HG03571 (cell line): ENCODE measurements at regions not wholly inside any gene's neighbourhood (a gene's known extent, or its start where the extent isn't known, plus 50 kb on each side); places are given as distances from the start of the nearest gene placed in this dataset.

Experiments used
- ATAC-seq: cut with Tn5 transposase; IDR thresholded peaks from one replicate; pipeline ENCODE4 v1.9.1; 2021; ENCODE audit not compliant: unreplicated experiment

- ATAC-seq, result no peak
Observed at GRCh38 chr5:133882389-133882695, 86.1 kb downstream of the C5orf15 start.

- ATAC-seq, result no peak
Observed at GRCh38 chr5:133881576-133882388, 86.6 kb downstream of the C5orf15 start.

- ATAC-seq, result no peak
Observed at GRCh38 chr5:133878236-133878555, 90.2 kb downstream of the C5orf15 start.

GRCh38 chr5:133877351-133878235, 90.8 kb downstream of the C5orf15 start:
- no peak for ATAC-seq

GRCh38 chr5:133876266-133876665, 92.2 kb downstream of the C5orf15 start:
- no peak for ATAC-seq

- no peak for ATAC-seq
Observed at GRCh38 chr5:133875179-133875578, 93.2 kb downstream of the C5orf15 start.

- ATAC-seq, result no peak
Observed at GRCh38 chr5:133873449-133873848, 95.0 kb downstream of the C5orf15 start.

- no peak for ATAC-seq
Observed at GRCh38 chr5:133870661-133871060, 97.8 kb downstream of the C5orf15 start.

GRCh38 chr5:133869519-133870335, 98.7 kb downstream of the C5orf15 start:
- ATAC-seq, result no peak

- no peak for ATAC-seq
Observed at GRCh38 chr5:133868946-133869518, 99.4 kb downstream of the C5orf15 start.

GRCh38 chr5:133867851-133868545, 100.4 kb downstream of the C5orf15 start:
- no peak for ATAC-seq

GRCh38 chr5:133867341-133867740, 101.1 kb downstream of the C5orf15 start:
- ATAC-seq, result no peak

- ATAC-seq, result no peak
Observed at GRCh38 chr5:133866903-133867245, 101.6 kb downstream of the C5orf15 start.

- ATAC-seq, result no peak
Observed at GRCh38 chr5:133866160-133866902, 102.1 kb downstream of the C5orf15 start.

- ATAC-seq, result no peak
Observed at GRCh38 chr5:133865113-133865512, 103.3 kb downstream of the C5orf15 start.

- no peak for ATAC-seq
Observed at GRCh38 chr5:133864711-133865110, 103.7 kb downstream of the C5orf15 start.

GRCh38 chr5:133863857-133864585, 104.4 kb downstream of the C5orf15 start:
- no peak for ATAC-seq

GRCh38 chr5:133861161-133861737, 107.2 kb downstream of the C5orf15 start:
- no peak for ATAC-seq

- no peak for ATAC-seq
Observed at GRCh38 chr5:133859073-133859472, 109.4 kb downstream of the C5orf15 start.
